Cardiac fibroblast (primary cell): ENCODE measurements at regions not wholly inside any gene's neighbourhood (a gene's known extent, or its start where the extent isn't known, plus 50 kb on each side); places are given as distances from the start of the nearest gene placed in this dataset.

Source experiments
- DNase-seq, 2 donors: peaks; one replicate each; pipeline versions ENCODE4 v3.0.0 to v3.0.0-alpha.2; 2010; ENCODE audit warnings: low read depth in 2 of 2
- H3K4me3 ChIP-seq, 2 donors: replicated peaks in 1 of 2; 1 replicate in 1 of 2; 2 replicates in 1 of 2; pipeline ENCODE4 v1.5.1; 2011; ENCODE audit warnings: low read depth in 2 of 2, low read length in 2 of 2, mild to moderate bottlenecking in 2 of 2, moderate library complexity in 1 of 2
- TF ChIP-seq, protein P1 (sequence below): IDR thresholded peaks from one replicate; pipeline ENCODE4 v1.5.1; 2011; ENCODE audit warnings: low read depth, mild to moderate bottlenecking, low read length, inconsistent platforms

DNA sequence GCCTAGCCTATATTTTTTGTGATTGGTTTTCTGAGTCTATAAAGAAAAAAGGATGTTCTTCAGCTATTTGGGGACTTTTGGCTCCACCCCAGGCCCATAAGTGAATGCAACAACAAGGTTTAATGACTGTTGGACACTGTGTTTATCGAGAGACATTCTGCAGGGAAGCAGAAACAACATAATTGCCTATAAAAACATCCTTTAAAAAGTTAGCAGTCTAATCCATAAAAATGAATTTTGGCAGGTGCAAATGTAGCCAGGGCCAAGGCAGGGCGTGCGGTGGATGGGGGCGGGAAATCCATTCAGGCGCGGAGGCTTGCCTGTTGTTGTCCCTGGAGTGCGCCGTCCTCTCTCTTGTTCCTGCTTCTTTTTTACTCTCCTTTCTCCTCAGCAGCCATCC lies 99.3 kb downstream of the PAX1 start:
- TF ChIP-seq, protein P1, sequence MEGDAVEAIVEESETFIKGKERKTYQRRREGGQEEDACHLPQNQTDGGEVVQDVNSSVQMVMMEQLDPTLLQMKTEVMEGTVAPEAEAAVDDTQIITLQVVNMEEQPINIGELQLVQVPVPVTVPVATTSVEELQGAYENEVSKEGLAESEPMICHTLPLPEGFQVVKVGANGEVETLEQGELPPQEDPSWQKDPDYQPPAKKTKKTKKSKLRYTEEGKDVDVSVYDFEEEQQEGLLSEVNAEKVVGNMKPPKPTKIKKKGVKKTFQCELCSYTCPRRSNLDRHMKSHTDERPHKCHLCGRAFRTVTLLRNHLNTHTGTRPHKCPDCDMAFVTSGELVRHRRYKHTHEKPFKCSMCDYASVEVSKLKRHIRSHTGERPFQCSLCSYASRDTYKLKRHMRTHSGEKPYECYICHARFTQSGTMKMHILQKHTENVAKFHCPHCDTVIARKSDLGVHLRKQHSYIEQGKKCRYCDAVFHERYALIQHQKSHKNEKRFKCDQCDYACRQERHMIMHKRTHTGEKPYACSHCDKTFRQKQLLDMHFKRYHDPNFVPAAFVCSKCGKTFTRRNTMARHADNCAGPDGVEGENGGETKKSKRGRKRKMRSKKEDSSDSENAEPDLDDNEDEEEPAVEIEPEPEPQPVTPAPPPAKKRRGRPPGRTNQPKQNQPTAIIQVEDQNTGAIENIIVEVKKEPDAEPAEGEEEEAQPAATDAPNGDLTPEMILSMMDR: no peak
- H3K4me3 ChIP-seq: no peak overlapping the region
- no peak for DNase-seq

DNA sequence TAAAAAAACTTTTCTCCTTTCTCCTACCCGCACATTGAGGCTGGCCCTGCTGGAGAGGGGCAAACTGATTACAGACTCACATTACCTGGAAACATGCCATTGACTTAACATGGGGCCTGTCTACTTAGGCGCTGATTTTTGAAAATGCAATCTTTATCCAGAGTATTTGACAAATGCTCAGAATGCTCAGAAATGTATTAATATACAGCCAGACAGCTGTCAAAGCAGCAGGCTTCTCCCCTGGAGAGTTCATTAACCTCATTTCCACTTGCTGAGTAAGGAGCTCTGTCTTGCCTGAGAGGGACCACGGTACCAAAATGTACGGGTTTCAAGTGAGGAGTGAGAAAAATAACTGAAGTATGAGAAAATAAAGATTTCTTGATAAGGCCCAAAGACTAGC lies 95.7 kb downstream of the PAX1 start:
- no peak overlapping the region for H3K4me3 ChIP-seq
- TF ChIP-seq, protein P1: no peak

DNA sequence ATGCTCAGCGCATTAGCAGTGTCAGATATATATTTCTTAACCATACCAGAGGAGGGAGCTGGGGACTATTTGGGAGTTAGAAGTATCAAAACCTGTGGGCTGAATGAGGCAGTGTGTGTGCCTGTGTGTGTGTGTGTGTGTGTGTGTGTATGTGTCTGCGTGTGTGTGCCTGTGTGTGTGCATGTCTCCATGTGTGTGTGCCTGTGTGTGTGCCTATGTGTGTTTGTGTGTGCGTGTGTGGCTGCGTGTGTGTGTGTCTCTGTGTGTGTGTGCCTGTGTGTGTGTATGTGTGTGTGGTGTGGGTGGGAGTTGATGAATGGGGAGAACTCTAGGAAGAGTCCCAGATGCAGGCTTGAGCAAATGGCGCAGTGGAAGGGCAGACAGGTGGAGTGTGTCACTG lies 92.9 kb downstream of the PAX1 start:
- TF ChIP-seq, protein P1: no peak

More for the DNA sequence above, 95.7 kb downstream of the PAX1 start:
- no peak for DNase-seq

DNA sequence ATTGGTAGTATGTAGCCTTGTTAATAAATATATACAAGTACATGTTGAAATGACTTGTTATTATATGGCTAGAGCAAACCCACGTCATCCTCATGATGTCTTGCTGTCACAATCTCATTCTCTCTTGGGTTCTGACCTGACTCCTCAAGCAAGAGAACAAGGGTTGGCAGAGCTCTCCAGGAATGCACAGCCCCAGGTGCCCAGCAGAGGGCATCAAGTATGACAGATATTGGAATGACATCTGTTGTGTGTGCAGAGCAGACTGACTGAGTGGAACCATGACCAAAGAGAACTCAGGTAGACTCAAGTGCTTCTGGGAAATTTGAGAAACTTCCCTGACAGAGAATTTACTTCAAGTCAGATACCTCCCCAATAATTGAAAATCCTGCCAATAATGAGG lies 90.6 kb downstream of the PAX1 start:
- TF ChIP-seq, protein P1: no peak

More for the DNA sequence above, 92.9 kb downstream of the PAX1 start:
- no peak overlapping the region for H3K4me3 ChIP-seq
- DNase-seq: no peak

DNA sequence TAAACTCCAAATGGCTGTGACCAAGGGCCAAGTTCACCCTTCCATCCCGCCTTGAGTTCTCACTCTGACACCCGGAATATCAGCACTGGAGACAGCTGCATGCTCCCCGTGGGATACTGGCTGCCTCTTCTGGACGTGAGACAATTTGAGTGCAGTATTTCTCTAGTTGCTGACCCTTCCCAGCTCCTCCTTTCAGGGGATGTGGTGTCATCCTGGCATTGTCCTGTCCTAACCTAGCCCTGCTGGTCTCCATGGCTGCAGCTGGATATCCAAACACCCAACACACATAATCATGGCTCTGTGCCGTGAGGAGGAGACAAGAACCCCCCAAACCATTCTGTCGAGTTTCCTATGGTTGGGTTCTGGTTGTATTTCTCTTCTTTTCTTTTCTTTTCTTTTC lies 82.6 kb downstream of the PAX1 start:
- no peak overlapping the region for H3K4me3 ChIP-seq
- TF ChIP-seq, protein P1: no peak
- DNase-seq: no peak

More for the DNA sequence above, 90.6 kb downstream of the PAX1 start:
- H3K4me3 ChIP-seq: no peak overlapping the region
- no peak for DNase-seq

DNA sequence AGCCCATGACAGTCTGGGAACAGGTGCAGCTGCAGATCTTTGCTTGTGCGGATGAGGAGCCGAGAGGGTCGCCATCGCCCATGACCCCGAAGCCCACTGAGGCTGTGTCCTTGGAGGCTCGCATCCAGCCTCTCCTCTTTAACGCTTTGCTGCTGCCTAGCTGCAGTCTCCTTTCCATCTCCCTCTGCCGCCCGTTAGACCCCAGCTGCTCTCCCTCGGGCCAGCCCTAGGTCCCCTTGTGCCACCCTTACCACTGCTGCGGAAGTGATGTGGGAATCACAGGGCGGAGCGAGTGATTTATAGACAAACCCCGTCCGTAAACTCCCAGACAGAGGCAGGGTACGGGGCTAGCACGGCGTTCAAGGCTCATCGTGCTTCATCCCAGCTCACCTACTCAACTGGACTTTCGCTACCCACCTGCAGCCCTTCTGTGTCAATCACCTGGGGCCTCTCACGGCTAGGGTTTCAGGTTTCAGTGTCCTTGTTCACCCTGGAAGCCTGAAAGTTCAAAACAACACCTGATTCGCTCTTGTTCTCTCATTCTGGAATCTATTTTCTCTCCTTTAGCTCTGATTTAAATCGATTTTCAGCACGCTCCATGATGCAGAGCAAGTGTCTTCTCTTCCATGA lies 76.1 kb downstream of the PAX1 start:
- TF ChIP-seq, protein P1: no peak
- H3K4me3 ChIP-seq: no peak overlapping the region
- no peak for DNase-seq

DNA sequence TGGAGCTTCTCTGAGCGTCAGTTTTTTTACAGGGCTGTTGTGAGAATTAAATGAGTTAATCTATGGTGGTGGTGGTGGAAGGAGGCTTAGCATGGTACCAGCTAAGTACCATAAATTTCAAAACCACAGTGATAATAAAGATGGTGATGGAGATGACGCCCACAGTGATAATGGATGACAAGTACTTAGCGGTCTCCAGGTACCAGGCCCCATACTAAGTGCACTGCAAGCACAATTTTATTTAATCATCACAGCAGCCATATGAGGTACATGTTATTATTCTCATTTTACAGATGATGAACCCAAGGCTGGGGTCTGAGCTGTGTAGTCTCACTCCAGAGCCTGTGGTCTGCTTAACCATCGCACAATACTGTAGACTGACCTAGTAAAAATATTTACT lies 75.1 kb downstream of the PAX1 start:
- no peak overlapping the region for H3K4me3 ChIP-seq
- DNase-seq: no peak
- TF ChIP-seq, protein P1: no peak
